ENCODE measurements at regions not wholly inside any gene's neighbourhood (a gene's known extent, or its start where the extent isn't known, plus 50 kb on each side); places are given as distances from the start of the nearest gene placed in this dataset.
"Not testable (repeated sequence)": the region's sequence is repeated elsewhere in the genome, so short reads cannot be mapped to it uniquely, and the experiment has no call there.

- no peak overlapping the region for H3K27ac ChIP-seq
- no peaks in the 10 kb centered on the region for H3K4me1 ChIP-seq
- DNase-seq (ENCODE audit: low spot score in 2 of 2) = no peak
- no peaks in the 10 kb centered on the region for H3K9me3 ChIP-seq
- H3K27me3 ChIP-seq = no peaks in the 10 kb centered on the region
- intact Hi-C loops (cut with DNase I; ENCODE audit: low total_unique reads) = no loop called here
- no peak overlapping the region for H3K4me3 ChIP-seq
- H3K36me3 ChIP-seq = no peaks in the 10 kb centered on the region
- TF ChIP-seq POLR2AphosphoS5 (IDR thresholded peaks at IDR 0.05) (no peak), CTCF (IDR thresholded peaks at IDR 0.05) (no peak)
These were observed 409.8 kb downstream of the DAD1 start for GRCh38 chr14:22179190-22179589.

GRCh38 chr14:22178333-22178839, 410.6 kb downstream of the DAD1 start:
- no peaks in the 10 kb centered on the region for H3K9me3 ChIP-seq
- no peaks in the 10 kb centered on the region for H3K36me3 ChIP-seq
- DNase-seq (ENCODE audit: low spot score in 2 of 2) = no peak
- no peaks in the 10 kb centered on the region for H3K27me3 ChIP-seq
- no peaks in the 10 kb centered on the region for H3K4me1 ChIP-seq
- intact Hi-C loops (cut with DNase I; ENCODE audit: low total_unique reads) = no loop called here
- TF ChIP-seq POLR2A (IDR thresholded peaks at IDR 0.05) (no peak), CTCF (IDR thresholded peaks at IDR 0.05) (no peak), POLR2AphosphoS5 (IDR thresholded peaks at IDR 0.05) (no peak)
- no peak overlapping the region for H3K4me3 ChIP-seq
- H3K27ac ChIP-seq = no peak overlapping the region

DNA sequence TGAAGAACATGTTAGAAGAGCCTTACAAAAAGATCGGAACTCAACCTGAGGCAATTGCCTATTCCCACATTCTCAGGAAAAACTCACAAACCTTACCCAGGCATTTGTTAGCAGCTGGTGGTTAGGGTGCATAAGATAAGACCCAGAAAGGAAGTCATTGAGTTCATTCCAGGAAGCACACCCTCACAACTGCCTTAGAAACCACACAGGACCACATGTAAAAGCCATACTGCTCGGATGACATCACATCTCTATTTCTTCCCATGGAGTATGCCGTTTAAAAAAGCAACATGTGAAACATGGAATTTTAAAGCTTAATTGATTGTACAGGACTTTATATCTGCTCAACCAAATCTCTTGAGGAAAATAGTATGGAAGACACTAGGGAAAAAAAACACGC, 411.2 kb downstream of the DAD1 start:
- H3K36me3 ChIP-seq = no peaks in the 10 kb centered on the region
- no peak overlapping the region for H3K27ac ChIP-seq
- no peak overlapping the region for H3K4me3 ChIP-seq
- H3K9me3 ChIP-seq = no peaks in the 10 kb centered on the region
- H3K27me3 ChIP-seq = no peaks in the 10 kb centered on the region
- no peak for TF ChIP-seq CTCF (IDR thresholded peaks at IDR 0.05)
- TF ChIP-seq POLR2A (IDR thresholded peaks at IDR 0.05) = no peak
- TF ChIP-seq POLR2AphosphoS5 (IDR thresholded peaks at IDR 0.05) = no peak
- H3K4me1 ChIP-seq = no peaks in the 10 kb centered on the region
- DNase-seq (ENCODE audit: low spot score in 2 of 2) = no peak
- intact Hi-C loops (cut with DNase I; ENCODE audit: low total_unique reads) = no loop called here

DNA sequence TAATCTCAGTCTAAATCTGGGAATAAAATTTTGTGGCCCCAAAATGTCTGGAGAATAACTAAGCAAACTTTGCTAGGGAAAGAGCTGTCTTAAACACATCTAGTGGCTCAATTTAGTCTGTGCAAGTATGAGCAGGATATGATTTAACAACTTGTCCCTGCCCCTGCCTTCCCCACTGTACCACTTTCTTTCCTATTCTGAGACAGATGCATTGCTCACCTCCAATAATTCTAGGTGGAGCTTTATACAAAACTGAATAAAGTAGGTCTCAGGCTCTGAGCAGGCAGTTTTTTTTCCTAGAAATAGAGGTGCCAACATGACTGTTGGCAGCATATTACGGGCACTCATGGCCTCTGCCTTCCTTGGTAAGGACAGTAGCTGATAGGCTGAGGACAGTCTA, 412.1 kb downstream of the DAD1 start:
- Histone ChIP-seq H3K36me3 (no peaks in the 10 kb centered on the region), H3K27me3 (no peaks in the 10 kb centered on the region), H3K4me3 (no peak overlapping the region), H3K27ac (no peak overlapping the region), H3K4me1 (no peaks in the 10 kb centered on the region), H3K9me3 (no peaks in the 10 kb centered on the region)
- DNase-seq (ENCODE audit: low spot score in 2 of 2) = no peak
- intact Hi-C loops (cut with DNase I; ENCODE audit: low total_unique reads) = no loop called here
- TF ChIP-seq POLR2AphosphoS5 (IDR thresholded peaks at IDR 0.05) = no peak
- TF ChIP-seq CTCF (IDR thresholded peaks at IDR 0.05) = no peak
- no peak for TF ChIP-seq POLR2A (IDR thresholded peaks at IDR 0.05)

- H3K4me3 ChIP-seq; H3K9me3 ChIP-seq; H3K36me3 ChIP-seq; intact Hi-C loops (cut with DNase I; ENCODE audit: low total_unique reads); DNase-seq (ENCODE audit: low spot score in 2 of 2); H3K4me1 ChIP-seq; H3K27me3 ChIP-seq; H3K27ac ChIP-seq: not testable (repeated sequence)
These were observed 413.8 kb downstream of the DAD1 start for GRCh38 chr14:22175278-22175558.
